ENCODE measurements at regions not wholly inside any gene's neighbourhood (a gene's known extent, or its start where the extent isn't known, plus 50 kb on each side); places are given as distances from the start of the nearest gene placed in this dataset.

- no peak for ATAC-seq
- Histone ChIP-seq H3K4me3 (ENCODE audit: low read length) (no peak overlapping the region), H3K9ac (ENCODE audit: low read length) (no peak overlapping the region), H3K27me3 (ENCODE audit: low read length) (no peaks in the 10 kb centered on the region), H2AFZ (ENCODE audit: low read length) (no peak overlapping the region), H3K36me3 (ENCODE audit: low read depth, low read length) (no peaks in the 10 kb centered on the region), H3K9me2 (replicated peaks; ENCODE audit: low read length) (no peaks in the 10 kb centered on the region), H4K20me1 (ENCODE audit: low read length) (no peaks in the 10 kb centered on the region), H3K4me2 (ENCODE audit: low read length) (no peak overlapping the region), H3K9me3 (ENCODE audit: low read length) (no peaks in the 10 kb centered on the region), H3K4me1 (ENCODE audit: insufficient read depth, low read length) (no peaks in the 10 kb centered on the region), H3F3A (ENCODE audit: low read length, unreplicated experiment) (no peaks in the 10 kb centered on the region), H3K27ac (ENCODE audit: low read length) (no peak overlapping the region), H3K79me2 (ENCODE audit: low read length) (no peaks in the 10 kb centered on the region)
- BruUV-seq (replicated peaks) = no TSS peak
- TF ChIP-seq EZH2 (IDR thresholded peaks at IDR 0.05; ENCODE audit: low read length, unreplicated experiment) = no peak
- no peak for TF ChIP-seq EZH2phosphoT487 (IDR thresholded peaks at IDR 0.05; ENCODE audit: borderline replicate concordance, low read length)
- no peak for TF ChIP-seq CTCF (conservative IDR thresholded peaks at IDR 0.05; ENCODE audit: low read depth, low read length)
- ChIA-PET POLR2A (ENCODE audit: unreplicated experiment) (no interaction called here), CTCF (no interaction called here)
- intact Hi-C loops (cut with micrococcal nuclease) = no loop called here
- no peak for DNase-seq
Measured at GRCh38 chr3:95037097-95037496, 974.2 kb downstream of the NSUN3 start.

DNA sequence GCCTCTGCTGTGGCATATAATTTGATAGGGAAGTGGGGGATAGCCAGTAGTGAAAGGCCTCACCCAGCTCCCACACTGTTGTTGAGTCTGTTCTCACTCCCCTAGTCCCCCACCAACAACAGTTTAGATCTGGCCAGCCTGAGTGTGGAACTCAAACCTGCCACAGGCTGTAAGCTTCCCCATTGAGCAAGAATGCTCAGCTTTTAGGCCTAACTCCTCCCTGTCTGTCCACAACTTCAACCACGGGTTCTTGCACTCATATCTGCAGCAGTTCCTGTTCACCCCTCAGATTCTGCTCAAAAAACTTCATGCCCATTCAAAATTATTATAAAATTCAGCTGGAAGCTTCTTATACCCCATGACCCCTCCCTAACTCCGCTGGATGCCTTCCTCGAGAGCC lies 975.1 kb downstream of the NSUN3 start:
- Histone ChIP-seq H3F3A (ENCODE audit: low read length, unreplicated experiment) (no peaks in the 10 kb centered on the region), H3K9me2 (replicated peaks; ENCODE audit: low read length) (no peaks in the 10 kb centered on the region), H3K4me2 (ENCODE audit: low read length) (no peak overlapping the region), H3K27me3 (ENCODE audit: low read length) (no peaks in the 10 kb centered on the region), H3K9me3 (ENCODE audit: low read length) (no peaks in the 10 kb centered on the region), H4K20me1 (ENCODE audit: low read length) (no peaks in the 10 kb centered on the region), H2AFZ (ENCODE audit: low read length) (no peak overlapping the region), H3K4me3 (ENCODE audit: low read length) (no peak overlapping the region), H3K27ac (ENCODE audit: low read length) (no peak overlapping the region), H3K9ac (ENCODE audit: low read length) (no peak overlapping the region), H3K4me1 (ENCODE audit: insufficient read depth, low read length) (no peaks in the 10 kb centered on the region), H3K36me3 (ENCODE audit: low read depth, low read length) (no peaks in the 10 kb centered on the region), H3K79me2 (ENCODE audit: low read length) (no peaks in the 10 kb centered on the region)
- ATAC-seq (no peak), DNase-seq (no peak)
- intact Hi-C loops (cut with micrococcal nuclease) = no loop called here
- ChIA-PET POLR2A (ENCODE audit: unreplicated experiment) (no interaction called here), CTCF (no interaction called here)
- no TSS peak for BruUV-seq (replicated peaks)
- TF ChIP-seq CTCF (conservative IDR thresholded peaks at IDR 0.05; ENCODE audit: low read depth, low read length) (no peak), EZH2phosphoT487 (IDR thresholded peaks at IDR 0.05; ENCODE audit: borderline replicate concordance, low read length) (no peak), EZH2 (IDR thresholded peaks at IDR 0.05; ENCODE audit: low read length, unreplicated experiment) (no peak)

DNA sequence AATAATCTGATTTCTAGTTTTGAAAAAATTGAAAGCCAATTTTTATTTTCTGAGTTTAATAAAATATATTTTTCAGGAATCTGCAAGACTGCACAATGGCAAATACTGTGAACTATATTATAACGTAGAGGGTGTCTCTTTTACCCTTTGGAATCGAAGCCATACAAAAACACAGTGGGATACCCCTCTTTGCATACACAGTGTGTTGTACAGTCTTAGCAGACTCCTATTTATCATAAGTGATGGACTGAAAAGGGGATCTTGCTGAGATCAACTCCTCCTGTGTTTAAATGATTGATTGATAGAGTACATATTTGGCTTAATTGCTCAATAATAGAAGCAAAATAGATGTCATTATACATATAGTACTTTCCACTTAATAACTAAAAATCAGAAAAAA lies 981.2 kb downstream of the NSUN3 start:
- intact Hi-C loops (cut with micrococcal nuclease) = no loop called here

More for the DNA sequence above, 981.2 kb downstream of the NSUN3 start:
- no peak overlapping the region for H3K4me3 ChIP-seq (ENCODE audit: low read length)
- no peaks in the 10 kb centered on the region for H4K20me1 ChIP-seq (ENCODE audit: low read length)
- H3K9me2 ChIP-seq (replicated peaks; ENCODE audit: low read length) = no peaks in the 10 kb centered on the region
- TF ChIP-seq CTCF (conservative IDR thresholded peaks at IDR 0.05; ENCODE audit: low read depth, low read length) = no peak
- TF ChIP-seq EZH2 (IDR thresholded peaks at IDR 0.05; ENCODE audit: low read length, unreplicated experiment) = no peak
- TF ChIP-seq EZH2phosphoT487 (IDR thresholded peaks at IDR 0.05; ENCODE audit: borderline replicate concordance, low read length) = no peak
- ChIA-PET CTCF (no interaction called here), POLR2A (ENCODE audit: unreplicated experiment) (no interaction called here)
- no peak overlapping the region for H3K9ac ChIP-seq (ENCODE audit: low read length)
- H2AFZ ChIP-seq (ENCODE audit: low read length) = no peak overlapping the region
- H3K9me3 ChIP-seq (ENCODE audit: low read length) = no peaks in the 10 kb centered on the region
- H3K27ac ChIP-seq (ENCODE audit: low read length) = no peak overlapping the region
- no peaks in the 10 kb centered on the region for H3K4me1 ChIP-seq (ENCODE audit: insufficient read depth, low read length)
- H3K27me3 ChIP-seq (ENCODE audit: low read length) = no peaks in the 10 kb centered on the region
- no peaks in the 10 kb centered on the region for H3K36me3 ChIP-seq (ENCODE audit: low read depth, low read length)
- H3F3A ChIP-seq (ENCODE audit: low read length, unreplicated experiment) = no peaks in the 10 kb centered on the region
- H3K79me2 ChIP-seq (ENCODE audit: low read length) = no peaks in the 10 kb centered on the region
- no peak for DNase-seq
- ATAC-seq = no peak
- no peak overlapping the region for H3K4me2 ChIP-seq (ENCODE audit: low read length)
- BruUV-seq (replicated peaks) = no TSS peak

Data from PC-3 (cell line).